H9 (cell line): ENCODE measurements at regions not wholly inside any gene's neighbourhood (a gene's known extent, or its start where the extent isn't known, plus 50 kb on each side); places are given as distances from the start of the nearest gene placed in this dataset.

Source experiments
- DNase-seq: peaks from one replicate; pipeline ENCODE4 v3.0.0-alpha.2; 2017
- H2AFZ ChIP-seq: one replicate; pipeline ENCODE4 v1.6.1; 2013; ENCODE audit warnings: mild to moderate bottlenecking, low read length, control low read depth, moderate library complexity
- H2AK5ac ChIP-seq: 2 replicates; pipeline ENCODE4 v1.6.1; 2013; ENCODE audit warnings: low read length, control low read depth, mixed read lengths; ENCODE audit not compliant: insufficient read length
- H2BK120ac ChIP-seq: one replicate; pipeline ENCODE4 v1.6.1; 2013; ENCODE audit warnings: low read depth, mild to moderate bottlenecking, low read length, control low read depth, inconsistent platforms; ENCODE audit not compliant: poor library complexity, severe bottlenecking
- H2BK12ac ChIP-seq: 2 replicates; pipeline ENCODE4 v1.6.1; 2013; ENCODE audit warnings: low read length, control low read depth, mixed read lengths, low read depth; ENCODE audit not compliant: insufficient read length
- H2BK15ac ChIP-seq: 2 replicates; pipeline ENCODE4 v1.6.1; 2013; ENCODE audit warnings: low read depth, low read length, control low read depth
- H2BK20ac ChIP-seq: one replicate; pipeline ENCODE4 v1.6.1; 2013; ENCODE audit warnings: low read depth, mild to moderate bottlenecking, low read length, control low read depth, inconsistent platforms; ENCODE audit not compliant: poor library complexity, severe bottlenecking
- H2BK5ac ChIP-seq: 2 replicates; pipeline ENCODE4 v1.6.1; 2013; ENCODE audit warnings: low read length, control low read depth, mixed read lengths; ENCODE audit not compliant: insufficient read length
- H3K14ac ChIP-seq: 2 replicates; pipeline ENCODE4 v1.6.1; 2013; ENCODE audit warnings: low read length, control low read depth; ENCODE audit not compliant: insufficient read depth
- H3K18ac ChIP-seq: 2 replicates; pipeline ENCODE4 v1.6.1; 2013; ENCODE audit warnings: low read depth, mild to moderate bottlenecking, mixed read lengths, low read length, control low read depth; ENCODE audit not compliant: insufficient read length
- H3K23ac ChIP-seq: 2 replicates; pipeline ENCODE4 v1.6.1; 2013; ENCODE audit warnings: low read length, control low read depth, mixed read lengths, low read depth; ENCODE audit not compliant: insufficient read length
- H3K23me2 ChIP-seq: 2 replicates; pipeline ENCODE4 v1.6.1; 2013; ENCODE audit warnings: low read depth, mild to moderate bottlenecking, mixed read lengths, low read length, control low read depth; ENCODE audit not compliant: insufficient read length, poor library complexity, severe bottlenecking
- H3K27ac ChIP-seq: 2 replicates; pipeline ENCODE4 v1.5.1; 2013; ENCODE audit warnings: low read length, control low read depth, mixed read lengths, low read depth; ENCODE audit not compliant: insufficient read length
- H3K27me3 ChIP-seq: 2 replicates; pipeline ENCODE4 v1.6.1; 2013; ENCODE audit warnings: low read length, control low read depth, inconsistent platforms; ENCODE audit not compliant: insufficient read depth
- H3K4ac ChIP-seq: 2 replicates; pipeline ENCODE4 v1.6.1; 2013; ENCODE audit warnings: low read depth, mild to moderate bottlenecking, control low read depth, inconsistent platforms, low read length, moderate library complexity
- H3K4me1 ChIP-seq: 2 replicates; pipeline ENCODE4 v1.6.1; 2013; ENCODE audit warnings: low read length, control low read depth, inconsistent platforms; ENCODE audit not compliant: insufficient read depth
- H3K4me2 ChIP-seq: 2 replicates; pipeline ENCODE4 v1.6.1; 2013; ENCODE audit warnings: low read length, control low read depth, mixed read lengths; ENCODE audit not compliant: insufficient read length, insufficient read depth
- H3K56ac ChIP-seq: 2 replicates; pipeline ENCODE4 v1.6.1; 2013; ENCODE audit warnings: low read depth, mild to moderate bottlenecking, mixed read lengths, low read length, control low read depth; ENCODE audit not compliant: insufficient read length
- H3K79me1 ChIP-seq: 2 replicates; pipeline ENCODE4 v1.6.1; 2013; ENCODE audit warnings: low read depth, mild to moderate bottlenecking, moderate library complexity, low read length, control low read depth, inconsistent platforms; ENCODE audit not compliant: insufficient read depth, poor library complexity, severe bottlenecking
- H3K79me2 ChIP-seq: 2 replicates; pipeline ENCODE4 v1.6.1; 2013; ENCODE audit warnings: low read length, control low read depth, inconsistent platforms; ENCODE audit not compliant: insufficient read depth
- H3K9ac ChIP-seq: 2 replicates; pipeline ENCODE4 v1.6.1; 2013; ENCODE audit warnings: low read length, control low read depth, mixed read lengths; ENCODE audit not compliant: insufficient read length; ENCODE audit errors: extremely low read depth
- H3K9me3 ChIP-seq: one replicate; pipeline ENCODE4 v1.6.1; 2013; ENCODE audit warnings: low read depth, low read length, inconsistent platforms; ENCODE audit not compliant: control insufficient read depth
- H3T11ph ChIP-seq: one replicate; pipeline ENCODE4 v1.6.1; 2013; ENCODE audit warnings: mild to moderate bottlenecking, low read length, control low read depth, inconsistent platforms
- H4K20me1 ChIP-seq: one replicate; pipeline ENCODE4 v1.6.1; 2013; ENCODE audit not compliant: control insufficient read depth, insufficient read length, insufficient read depth
- H4K5ac ChIP-seq: 2 replicates; pipeline ENCODE4 v1.6.1; 2013; ENCODE audit warnings: low read depth, mild to moderate bottlenecking, mixed read lengths, low read length, control low read depth; ENCODE audit not compliant: insufficient read length
- H4K8ac ChIP-seq: replicated peaks from 2 replicates; pipeline ENCODE4 v1.6.1; 2013; ENCODE audit warnings: low read length, control low read depth, mixed read lengths, low read depth; ENCODE audit not compliant: insufficient read length
- H4K91ac ChIP-seq: 2 replicates; pipeline ENCODE4 v1.6.1; 2013; ENCODE audit warnings: low read depth, mild to moderate bottlenecking, moderate library complexity, mixed read lengths, low read length, control low read depth; ENCODE audit not compliant: insufficient read length
- H3K27ac Mint-ChIP-seq, 3 experiments: 2 replicates in 2 of 3; 3 replicates in 1 of 3; pipeline ENCODE4 v1.8.0; 2020 to 2021; ENCODE audit warnings: mixed read lengths in 3 of 3, mild to moderate bottlenecking in 1 of 3, moderate library complexity in 1 of 3
- H3K27me3 Mint-ChIP-seq: 2 replicates; pipeline ENCODE4 v1.8.0; 2021; ENCODE audit warnings: low read depth, mild to moderate bottlenecking, moderate library complexity, mixed read lengths
- H3K36me3 Mint-ChIP-seq, 3 experiments: 2 replicates in 2 of 3; 3 replicates in 1 of 3; pipeline ENCODE4 v1.8.0; 2020 to 2021; ENCODE audit warnings: low read depth in 3 of 3, mixed read lengths in 3 of 3; ENCODE audit not compliant: insufficient read depth in 1 of 3
- H3K4me1 Mint-ChIP-seq, 2 experiments: 2 replicates each; pipeline ENCODE4 v1.8.0; 2020; ENCODE audit warnings: mixed read lengths in 2 of 2
- H3K4me3 Mint-ChIP-seq, 2 experiments: 2 replicates in 1 of 2; 3 replicates in 1 of 2; pipeline ENCODE4 v1.8.0; 2020 to 2021; ENCODE audit warnings: mild to moderate bottlenecking in 2 of 2, mixed read lengths in 2 of 2, moderate library complexity in 1 of 2
- H3K9me3 Mint-ChIP-seq, 2 experiments: 2 replicates in 1 of 2; 3 replicates in 1 of 2; pipeline ENCODE4 v1.8.0; 2020; ENCODE audit warnings: mild to moderate bottlenecking in 2 of 2, mixed read lengths in 2 of 2, moderate library complexity in 1 of 2
- CTCF ChIP-seq: fragments of 200-600 bp; sonication (generic); conservative IDR thresholded peaks from 3 replicates; pipeline ENCODE4 v1.8.0; 2021; ENCODE audit warnings: antibody characterized with exemption, mild to moderate bottlenecking
- WGBS: extraction: QIAGEN DNeasy Blood & Tissue Kit; methylation state at CpG from one replicate; pipeline ENCODE4 v1.1.7; 2013; ENCODE audit warnings: missing lambda C conversion rate, low lambda C conversion rate, mixed read lengths; ENCODE audit not compliant: insufficient read length; ENCODE audit errors: extremely low coverage; 5-methylcytosine and 5-hydroxymethylcytosine counted together

DNA sequence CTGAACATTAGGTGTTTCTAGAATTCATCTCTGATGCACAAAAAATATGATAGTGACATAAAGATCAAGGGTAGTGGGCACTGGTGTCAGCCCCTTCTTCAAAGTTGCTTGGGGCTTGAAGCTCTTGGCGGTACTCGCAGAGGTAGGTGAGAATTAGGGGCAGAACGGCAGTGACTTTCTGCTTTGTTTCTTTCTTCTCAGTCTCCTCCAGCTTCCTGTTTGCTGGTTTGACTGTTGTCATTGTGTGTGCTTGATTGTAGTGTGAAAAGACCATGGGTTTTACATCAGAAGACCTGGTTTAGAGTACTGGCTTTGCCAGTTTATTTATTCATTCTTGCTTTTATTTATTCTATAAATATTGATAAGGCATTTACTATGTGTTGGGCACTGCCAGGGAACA, 156.7 kb upstream of the PLET1 start:
- H4K5ac ChIP-seq, result no peak overlapping the region
- no peaks in the 10 kb centered on the region for H3K79me2 ChIP-seq
- no peaks in the 10 kb centered on the region for H3K9me3 ChIP-seq
- no peak overlapping the region for H3K4me3 Mint-ChIP-seq
- H3K23me2 ChIP-seq, result no peaks in the 10 kb centered on the region
- DNase-seq, result no peak
- H3K4me1 Mint-ChIP-seq, result peaks cover 9 to 14% of the 10 kb centered on the region in 2 experiments; a peak in 3 of 4 replicates
- H4K91ac ChIP-seq, result no peak overlapping the region
- H3K9me3 Mint-ChIP-seq, result peaks cover 12 to 20% of the 10 kb centered on the region in 2 experiments
- H2BK12ac ChIP-seq, result no peak overlapping the region
- H3K27me3 ChIP-seq, result no peaks in the 10 kb centered on the region
- peaks cover 0 to 10% (median 0%) of the 10 kb centered on the region in 3 experiments; a peak in 2 of 7 replicates for H3K36me3 Mint-ChIP-seq
- no peak overlapping the region for H3K18ac ChIP-seq
- H3K23ac ChIP-seq, result no peak overlapping the region
- H3K27ac ChIP-seq, result no peak overlapping the region
- no peak overlapping the region for H3K14ac ChIP-seq
- no peak overlapping the region for H2BK5ac ChIP-seq
- no peak overlapping the region for H2AFZ ChIP-seq
- H3K56ac ChIP-seq, result no peak overlapping the region
- H3K27me3 Mint-ChIP-seq, result peaks cover 2% of the 10 kb centered on the region; the same call in 1 of the 2 replicates
- H4K20me1 ChIP-seq, result no peaks in the 10 kb centered on the region
- no peak overlapping the region for H4K8ac ChIP-seq
- H3K9ac ChIP-seq, result no peak overlapping the region
- no peak overlapping the region for H3T11ph ChIP-seq
- H3K27ac Mint-ChIP-seq, result no peak overlapping the region
- no peak overlapping the region for H2BK20ac ChIP-seq
- H3K4me1 ChIP-seq, result peaks cover 5% of the 10 kb centered on the region; the same call in 1 of the 2 replicates
- H2AK5ac ChIP-seq, result no peak overlapping the region
- no CpG with 5 or more reads among the region's 3 CpGs for WGBS
- no peak overlapping the region for H3K4me2 ChIP-seq
- H3K4ac ChIP-seq, result no peak overlapping the region
- no peaks in the 10 kb centered on the region for H3K79me1 ChIP-seq
- no peak for TF ChIP-seq CTCF
- no peak overlapping the region for H2BK120ac ChIP-seq
- no peak overlapping the region for H2BK15ac ChIP-seq
